Right ventricle myocardium superior (tissue), 1 donor: ENCODE measurements at regions not wholly inside any gene's neighbourhood (a gene's known extent, or its start where the extent isn't known, plus 50 kb on each side); places are given as distances from the start of the nearest gene placed in this dataset.

ENCODE experiments used
- ATAC-seq: fragments of 200-7000 bp; cut with Tn5 transposase; one replicate; pipeline ENCODE4 v1.9.1; 2020; ENCODE audit warnings: mild to moderate bottlenecking; ENCODE audit not compliant: poor library complexity
- DNase-seq: peaks from one replicate; pipeline ENCODE4 v3.0.0-alpha.2; 2020
- intact Hi-C: fragments of 100-400 bp; cut with DNase I; formaldehyde crosslinking; loops from one replicate; pipeline ENCODE4 v1.11.2; 2022
- donor health status: DM: no; HTN: yes; CAD: no; lungs with severe emphysema.

- intact Hi-C loops = loop anchor here (2.0 to 5.0 kb wide), 2 partner anchors 180 to 269 kb away; partner anchors contain the start of gene GASK1B
- no peak for DNase-seq
- ATAC-seq = no peak
Measured at GRCh38 chr4:157992948-157993839, 179.6 kb downstream of the GASK1B start.

- ATAC-seq = peak; percentile 95
- intact Hi-C loops = loop anchor here (2.0 to 5.0 kb wide), 2 partner anchors 181 to 270 kb away; partner anchors contain the start of gene GASK1B
- DNase-seq = no peak
Measured at GRCh38 chr4:157992038-157992705, 180.7 kb downstream of the GASK1B start.

GRCh38 chr4:157988641-157989040 lies 184.2 kb downstream of the GASK1B start:
- DNase-seq = no peak
- intact Hi-C loops = no loop called here
- no peak for ATAC-seq

- DNase-seq = no peak
- ATAC-seq = no peak
- intact Hi-C loops = no loop called here
Measured at GRCh38 chr4:157984285-157984911, 188.4 kb downstream of the GASK1B start.

GRCh38 chr4:157983300-157983699 lies 189.5 kb downstream of the GASK1B start:
- intact Hi-C loops = no loop called here

GRCh38 chr4:157980158-157980557 lies 192.7 kb downstream of the GASK1B start:
- intact Hi-C loops = no loop called here
- no peak for ATAC-seq
- DNase-seq = no peak

More at GRCh38 chr4:157983300-157983699, 189.5 kb downstream of the GASK1B start:
- DNase-seq (no peak), ATAC-seq (no peak)

- intact Hi-C loops = loop anchor here (10.0 kb wide), 1 partner anchor 764 kb away; no protein-coding TSS in a partner anchor
- ATAC-seq = peak; percentile 91
- peak; percentile 62 for DNase-seq
Measured at GRCh38 chr4:157978680-157979361, 194.0 kb downstream of the GASK1B start.

- intact Hi-C loops = loop anchor here (10.0 kb wide), 1 partner anchor 762 kb away; no protein-coding TSS in a partner anchor
- DNase-seq (no peak), ATAC-seq (no peak)
Measured at GRCh38 chr4:157977086-157977485, 195.7 kb downstream of the GASK1B start.

- intact Hi-C loops = loop anchor here (10.0 kb wide), 1 partner anchor 758 kb away; no protein-coding TSS in a partner anchor
- no peak for ATAC-seq
- DNase-seq = no peak
Measured at GRCh38 chr4:157973297-157973696, 199.5 kb downstream of the GASK1B start.

GRCh38 chr4:157964463-157964862 lies 208.4 kb downstream of the GASK1B start:
- intact Hi-C loops = no loop called here
- ATAC-seq (no peak), DNase-seq (no peak)

GRCh38 chr4:157961229-157961990 lies 211.4 kb downstream of the GASK1B start:
- intact Hi-C loops = no loop called here
- no peak for ATAC-seq
- DNase-seq = no peak

GRCh38 chr4:157957905-157958304 lies 214.9 kb downstream of the GASK1B start:
- ATAC-seq (no peak), DNase-seq (no peak)
- intact Hi-C loops = no loop called here

GRCh38 chr4:157942017-157942416 lies 230.8 kb downstream of the GASK1B start:
- intact Hi-C loops = no loop called here
- no peak for DNase-seq
- no peak for ATAC-seq

- no peak for ATAC-seq
- intact Hi-C loops = no loop called here
- no peak for DNase-seq
Measured at GRCh38 chr4:157934151-157934550, 238.7 kb downstream of the GASK1B start.

GRCh38 chr4:157932936-157933335 lies 239.9 kb downstream of the GASK1B start:
- ATAC-seq = no peak
- DNase-seq = no peak
- intact Hi-C loops = no loop called here

- intact Hi-C loops = no loop called here
- DNase-seq (no peak), ATAC-seq (no peak)
Measured at GRCh38 chr4:157929486-157929885, 243.3 kb downstream of the GASK1B start.

- ATAC-seq (no peak), DNase-seq (no peak)
- intact Hi-C loops = no loop called here
Measured at GRCh38 chr4:157918036-157918832, 254.6 kb downstream of the GASK1B start.
